ENCODE measurements at regions not wholly inside any gene's neighbourhood (a gene's known extent, or its start where the extent isn't known, plus 50 kb on each side); places are given as distances from the start of the nearest gene placed in this dataset.
A peak's percentile ranks its signal among the peaks of the same experiment; 100 is the strongest.

GRCh38 chr1:57530206-57530910, 106.5 kb upstream of the DAB1 start:
- DNase-seq: no peak

GRCh38 chr1:57522575-57522974, 98.7 kb upstream of the DAB1 start:
- DNase-seq: no peak

- DNase-seq: no peak
These were observed 97.1 kb upstream of the DAB1 start for GRCh38 chr1:57520743-57521515.

- DNase-seq: no peak
These were observed 94.6 kb upstream of the DAB1 start for GRCh38 chr1:57518496-57518895.

- peak in 1 of 2 experiments; percentile 29 for DNase-seq
These were observed 93.9 kb upstream of the DAB1 start for GRCh38 chr1:57517587-57518374.

GRCh38 chr1:57512386-57512785, 88.5 kb upstream of the DAB1 start:
- DNase-seq: no peak

GRCh38 chr1:57506941-57507340, 83.1 kb upstream of the DAB1 start:
- DNase-seq: no peak

- DNase-seq: no peak
These were observed 79.5 kb upstream of the DAB1 start for GRCh38 chr1:57503337-57503736.

GRCh38 chr1:57500136-57500830, 76.4 kb upstream of the DAB1 start:
- no peak for DNase-seq

GRCh38 chr1:57494530-57495079, 70.7 kb upstream of the DAB1 start:
- no peak for DNase-seq

GRCh38 chr1:57492586-57493226, 68.8 kb upstream of the DAB1 start:
- DNase-seq: no peak

- DNase-seq: no peak
These were observed 65.6 kb upstream of the DAB1 start for GRCh38 chr1:57489358-57490036.

- DNase-seq: no peak
These were observed 61.8 kb upstream of the DAB1 start for GRCh38 chr1:57485643-57486042.

- DNase-seq: no peak
These were observed 60.1 kb upstream of the DAB1 start for GRCh38 chr1:57483954-57484353.

GRCh38 chr1:57479471-57479870, 55.6 kb upstream of the DAB1 start:
- DNase-seq: no peak

GRCh38 chr1:57475366-57475765, 51.5 kb upstream of the DAB1 start:
- no peak for DNase-seq

GRCh38 chr1:57474137-57474750, 50.4 kb upstream of the DAB1 start:
- no peak for DNase-seq

All from NCI-H187 (cell line).